ENCODE measurements at regions not wholly inside any gene's neighbourhood (a gene's known extent, or its start where the extent isn't known, plus 50 kb on each side); places are given as distances from the start of the nearest gene placed in this dataset.

- no peaks in the 10 kb centered on the region for H3K27me3 ChIP-seq
- no peak overlapping the region for H3K27ac ChIP-seq
- intact Hi-C loops (cut with DNase I): no loop called here
- H3K4me3 ChIP-seq: no peak overlapping the region
- peaks cover 0 to 3% (median 0%) of the 10 kb centered on the region in 4 donors for H3K4me1 ChIP-seq
- no peak for ATAC-seq
- TF ChIP-seq POLR2A (IDR thresholded peaks at IDR 0.05): no peak
- TF ChIP-seq CTCF (IDR thresholded peaks at IDR 0.05): no peak
- H3K9me3 ChIP-seq: no peaks in the 10 kb centered on the region
- 77% methylated on average over 4 of the region's 4 CpGs for WGBS (ENCODE audit: insufficient coverage, low coverage, low lambda C conversion rate, missing lambda C conversion rate)
- no peak for DNase-seq
- no peaks in the 10 kb centered on the region for H3K36me3 ChIP-seq
Measured at GRCh38 chrX:124215786-124216185, 116.7 kb upstream of the TEX13D start.

GRCh38 chrX:124216396-124217115 lies 115.9 kb upstream of the TEX13D start:
- WGBS (ENCODE audit: insufficient coverage, low coverage, low lambda C conversion rate, missing lambda C conversion rate): 50% methylated on average over 6 of the region's 8 CpGs
- H3K9me3 ChIP-seq: no peaks in the 10 kb centered on the region
- DNase-seq (no peak), ATAC-seq (no peak)
- H3K4me3 ChIP-seq: no peak overlapping the region
- no peaks in the 10 kb centered on the region for H3K27me3 ChIP-seq
- H3K4me1 ChIP-seq: peaks cover 0 to 3% (median 0%) of the 10 kb centered on the region in 4 donors
- intact Hi-C loops (cut with DNase I): no loop called here
- TF ChIP-seq POLR2A (IDR thresholded peaks at IDR 0.05): no peak
- no peak for TF ChIP-seq CTCF (IDR thresholded peaks at IDR 0.05)
- no peaks in the 10 kb centered on the region for H3K36me3 ChIP-seq
- H3K27ac ChIP-seq: no peak overlapping the region

GRCh38 chrX:124217304-124218251 lies 114.9 kb upstream of the TEX13D start:
- Histone ChIP-seq H3K4me3 (no peak overlapping the region), H3K27ac (no peak overlapping the region), H3K36me3 (no peaks in the 10 kb centered on the region), H3K4me1 (peaks cover 0 to 3% (median 0%) of the 10 kb centered on the region in 4 donors), H3K9me3 (no peaks in the 10 kb centered on the region), H3K27me3 (no peaks in the 10 kb centered on the region)
- intact Hi-C loops (cut with DNase I): no loop called here
- 28% methylated on average over 7 of the region's 10 CpGs for WGBS (ENCODE audit: insufficient coverage, low coverage, low lambda C conversion rate, missing lambda C conversion rate)
- ATAC-seq: peak in 2 of 4 donors; percentile 21 to 30
- no peak for DNase-seq
- no peak for TF ChIP-seq POLR2A (IDR thresholded peaks at IDR 0.05)
- no peak for TF ChIP-seq CTCF (IDR thresholded peaks at IDR 0.05)

- Histone ChIP-seq H3K9me3 (no peaks in the 10 kb centered on the region), H3K27ac (no peak overlapping the region), H3K4me3 (no peak overlapping the region), H3K27me3 (no peaks in the 10 kb centered on the region), H3K36me3 (no peaks in the 10 kb centered on the region), H3K4me1 (peaks cover 0 to 3% (median 0%) of the 10 kb centered on the region in 4 donors)
- WGBS (ENCODE audit: insufficient coverage, low coverage, low lambda C conversion rate, missing lambda C conversion rate): 30% methylated on average over 7 of the region's 7 CpGs
- no peak for TF ChIP-seq CTCF (IDR thresholded peaks at IDR 0.05)
- no peak for TF ChIP-seq POLR2A (IDR thresholded peaks at IDR 0.05)
- intact Hi-C loops (cut with DNase I): no loop called here
- DNase-seq (no peak), ATAC-seq (no peak)
Measured at GRCh38 chrX:124223524-124223923, 108.9 kb upstream of the TEX13D start.

Measured in right lobe of liver (tissue), 6 donors.